ENCODE measurements at regions not wholly inside any gene's neighbourhood (a gene's known extent, or its start where the extent isn't known, plus 50 kb on each side); places are given as distances from the start of the nearest gene placed in this dataset.

- no peak for DNase-seq (ENCODE audit: low spot score)
Observed at GRCh38 chr3:164572436-164572835, 505.9 kb downstream of the SI start.

GRCh38 chr3:164550857-164551256, 527.4 kb downstream of the SI start:
- no peak for DNase-seq (ENCODE audit: low spot score)

- no peak for DNase-seq (ENCODE audit: low spot score)
Observed at GRCh38 chr3:164539215-164539614, 539.1 kb downstream of the SI start.

GRCh38 chr3:164537485-164537884, 540.8 kb downstream of the SI start:
- DNase-seq (ENCODE audit: low spot score), result no peak

GRCh38 chr3:164533275-164533674, 545.0 kb downstream of the SI start:
- no peak for DNase-seq (ENCODE audit: low spot score)

GRCh38 chr3:164526250-164526649, 552.0 kb downstream of the SI start:
- DNase-seq (ENCODE audit: low spot score), result no peak

GRCh38 chr3:164524201-164524600, 554.1 kb downstream of the SI start:
- DNase-seq (ENCODE audit: low spot score), result no peak

GRCh38 chr3:164522073-164522763, 556.1 kb downstream of the SI start:
- no peak for DNase-seq (ENCODE audit: low spot score)

- DNase-seq (ENCODE audit: low spot score), result no peak
Observed at GRCh38 chr3:164521644-164522043, 556.7 kb downstream of the SI start.

- DNase-seq (ENCODE audit: low spot score), result no peak
Observed at GRCh38 chr3:164521139-164521538, 557.2 kb downstream of the SI start.

- no peak for DNase-seq (ENCODE audit: low spot score)
Observed at GRCh38 chr3:164515256-164515655, 563.0 kb downstream of the SI start.

GRCh38 chr3:164514576-164514975, 563.7 kb downstream of the SI start:
- no peak for DNase-seq (ENCODE audit: low spot score)

- DNase-seq (ENCODE audit: low spot score), result no peak
Observed at GRCh38 chr3:164507886-164508285, 570.4 kb downstream of the SI start.

- DNase-seq (ENCODE audit: low spot score), result no peak
Observed at GRCh38 chr3:164498917-164499316, 579.4 kb downstream of the SI start.

GRCh38 chr3:164488893-164489292, 589.4 kb downstream of the SI start:
- no peak for DNase-seq (ENCODE audit: low spot score)

GRCh38 chr3:164486150-164486549, 592.1 kb downstream of the SI start:
- no peak for DNase-seq (ENCODE audit: low spot score)

- no peak for DNase-seq (ENCODE audit: low spot score)
Observed at GRCh38 chr3:164479978-164480377, 598.3 kb downstream of the SI start.

- no peak for DNase-seq (ENCODE audit: low spot score)
Observed at GRCh38 chr3:164479406-164479805, 598.9 kb downstream of the SI start.

- no peak for DNase-seq (ENCODE audit: low spot score)
Observed at GRCh38 chr3:164478323-164478722, 600.0 kb downstream of the SI start.

- DNase-seq (ENCODE audit: low spot score), result no peak
Observed at GRCh38 chr3:164477403-164477802, 600.9 kb downstream of the SI start.

- no peak for DNase-seq (ENCODE audit: low spot score)
Observed at GRCh38 chr3:164476631-164477030, 601.7 kb downstream of the SI start.

- no peak for DNase-seq (ENCODE audit: low spot score)
Observed at GRCh38 chr3:164470471-164470870, 607.8 kb downstream of the SI start.

GRCh38 chr3:164468055-164468454, 610.2 kb downstream of the SI start:
- no peak for DNase-seq (ENCODE audit: low spot score)

- DNase-seq (ENCODE audit: low spot score), result no peak
Observed at GRCh38 chr3:164467007-164467406, 611.3 kb downstream of the SI start.

- DNase-seq (ENCODE audit: low spot score), result no peak
Observed at GRCh38 chr3:164465172-164465571, 613.1 kb downstream of the SI start.

Data from pons (tissue), 1 donor.